ENCODE measurements at regions not wholly inside any gene's neighbourhood (a gene's known extent, or its start where the extent isn't known, plus 50 kb on each side); places are given as distances from the start of the nearest gene placed in this dataset.
"Not testable (repeated sequence)": the region's sequence is repeated elsewhere in the genome, so short reads cannot be mapped to it uniquely, and the experiment has no call there.

DNA sequence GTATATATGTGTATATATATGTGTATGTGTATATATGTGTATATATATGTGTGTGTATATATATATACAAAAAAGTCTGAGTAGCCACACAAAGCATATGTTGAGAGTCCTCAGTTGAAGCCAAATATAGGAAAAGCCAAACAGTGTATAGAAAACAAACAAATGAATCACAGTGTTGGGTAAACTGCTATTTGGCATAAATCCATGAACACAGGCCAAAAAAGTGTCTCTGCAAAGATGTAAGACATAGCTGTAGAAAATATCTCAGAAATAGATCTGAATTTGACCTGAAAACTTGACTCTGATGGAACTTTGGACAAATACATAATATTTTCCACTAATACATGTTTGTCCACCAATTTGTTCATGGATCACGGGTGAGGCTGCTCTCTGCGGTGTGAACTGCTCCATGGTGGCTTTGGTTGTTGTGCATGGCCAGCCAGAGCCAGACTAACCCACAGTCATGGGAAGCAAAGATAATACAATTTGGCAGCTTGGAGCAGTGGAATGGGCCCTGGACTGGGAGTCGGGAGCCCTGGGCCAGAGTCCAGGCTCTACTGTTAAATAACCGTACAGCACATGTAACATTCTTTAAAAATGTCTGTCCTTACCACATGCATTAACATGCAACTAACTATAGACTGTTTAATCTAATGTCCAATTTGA, 76.9 kb upstream of the EED start:
- H3K4me3 ChIP-seq (ENCODE audit: low read depth, low read length): no peak overlapping the region
- TF ChIP-seq MYC (IDR thresholded peaks at IDR 0.05; ENCODE audit: low read depth, low read length): no peak
- TF ChIP-seq POLR2A (IDR thresholded peaks at IDR 0.05; ENCODE audit: extremely low read depth, insufficient read length): no peak
- TF ChIP-seq, protein P1, sequence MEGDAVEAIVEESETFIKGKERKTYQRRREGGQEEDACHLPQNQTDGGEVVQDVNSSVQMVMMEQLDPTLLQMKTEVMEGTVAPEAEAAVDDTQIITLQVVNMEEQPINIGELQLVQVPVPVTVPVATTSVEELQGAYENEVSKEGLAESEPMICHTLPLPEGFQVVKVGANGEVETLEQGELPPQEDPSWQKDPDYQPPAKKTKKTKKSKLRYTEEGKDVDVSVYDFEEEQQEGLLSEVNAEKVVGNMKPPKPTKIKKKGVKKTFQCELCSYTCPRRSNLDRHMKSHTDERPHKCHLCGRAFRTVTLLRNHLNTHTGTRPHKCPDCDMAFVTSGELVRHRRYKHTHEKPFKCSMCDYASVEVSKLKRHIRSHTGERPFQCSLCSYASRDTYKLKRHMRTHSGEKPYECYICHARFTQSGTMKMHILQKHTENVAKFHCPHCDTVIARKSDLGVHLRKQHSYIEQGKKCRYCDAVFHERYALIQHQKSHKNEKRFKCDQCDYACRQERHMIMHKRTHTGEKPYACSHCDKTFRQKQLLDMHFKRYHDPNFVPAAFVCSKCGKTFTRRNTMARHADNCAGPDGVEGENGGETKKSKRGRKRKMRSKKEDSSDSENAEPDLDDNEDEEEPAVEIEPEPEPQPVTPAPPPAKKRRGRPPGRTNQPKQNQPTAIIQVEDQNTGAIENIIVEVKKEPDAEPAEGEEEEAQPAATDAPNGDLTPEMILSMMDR (IDR thresholded peaks at IDR 0.05; ENCODE audit: low read depth, low read length): no peak
- TF ChIP-seq, protein P2, sequence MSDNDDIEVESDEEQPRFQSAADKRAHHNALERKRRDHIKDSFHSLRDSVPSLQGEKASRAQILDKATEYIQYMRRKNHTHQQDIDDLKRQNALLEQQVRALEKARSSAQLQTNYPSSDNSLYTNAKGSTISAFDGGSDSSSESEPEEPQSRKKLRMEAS (IDR thresholded peaks at IDR 0.05; ENCODE audit: low read depth, low read length): no peak
- no peak for DNase-seq (ENCODE audit: low read depth)

DNA sequence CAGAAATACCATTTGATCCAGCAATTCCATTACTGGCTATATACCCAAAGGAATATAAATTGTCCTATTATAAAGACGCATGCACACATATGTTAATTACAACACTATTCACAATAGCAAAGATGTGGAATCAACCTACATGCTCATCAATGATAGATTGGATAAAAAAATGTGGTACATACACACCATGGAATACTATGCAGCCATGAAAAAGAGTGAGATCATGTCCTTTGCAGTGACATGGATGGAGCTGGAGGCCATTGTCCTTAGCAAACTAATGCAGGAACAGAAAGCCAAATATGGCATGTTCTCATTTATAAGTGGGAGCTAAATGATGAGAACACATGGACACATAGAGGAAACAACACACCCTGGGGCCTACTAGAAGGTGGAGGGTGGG, 78.3 kb upstream of the EED start:
- DNase-seq (ENCODE audit: low read depth); H3K4me3 ChIP-seq (ENCODE audit: low read depth, low read length): not testable (repeated sequence)

DNA sequence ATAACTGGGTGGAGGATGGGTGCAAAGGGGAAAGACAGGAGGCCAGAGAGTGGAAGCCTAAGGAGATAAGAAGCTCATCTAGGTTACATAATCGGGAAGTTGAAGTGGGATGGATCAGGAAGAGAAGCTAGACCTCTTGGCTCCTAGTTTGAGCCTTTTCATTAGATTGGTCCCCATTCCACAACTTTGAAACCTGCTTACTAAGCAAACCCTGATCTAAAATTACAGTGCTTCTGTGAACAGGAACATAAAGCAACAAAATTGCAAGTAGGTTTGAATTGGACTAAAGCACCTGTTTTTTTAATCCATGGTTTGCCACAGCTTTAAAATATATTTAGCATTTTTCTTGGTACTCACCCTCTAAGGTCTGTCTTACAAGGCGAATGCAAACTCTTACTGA, 80.4 kb upstream of the EED start:
- TF ChIP-seq, protein P1 (IDR thresholded peaks at IDR 0.05; ENCODE audit: low read depth, low read length): no peak
- no peak for TF ChIP-seq POLR2A (IDR thresholded peaks at IDR 0.05; ENCODE audit: extremely low read depth, insufficient read length)
- no peak overlapping the region for H3K4me3 ChIP-seq (ENCODE audit: low read depth, low read length)
- no peak for DNase-seq (ENCODE audit: low read depth)

DNA sequence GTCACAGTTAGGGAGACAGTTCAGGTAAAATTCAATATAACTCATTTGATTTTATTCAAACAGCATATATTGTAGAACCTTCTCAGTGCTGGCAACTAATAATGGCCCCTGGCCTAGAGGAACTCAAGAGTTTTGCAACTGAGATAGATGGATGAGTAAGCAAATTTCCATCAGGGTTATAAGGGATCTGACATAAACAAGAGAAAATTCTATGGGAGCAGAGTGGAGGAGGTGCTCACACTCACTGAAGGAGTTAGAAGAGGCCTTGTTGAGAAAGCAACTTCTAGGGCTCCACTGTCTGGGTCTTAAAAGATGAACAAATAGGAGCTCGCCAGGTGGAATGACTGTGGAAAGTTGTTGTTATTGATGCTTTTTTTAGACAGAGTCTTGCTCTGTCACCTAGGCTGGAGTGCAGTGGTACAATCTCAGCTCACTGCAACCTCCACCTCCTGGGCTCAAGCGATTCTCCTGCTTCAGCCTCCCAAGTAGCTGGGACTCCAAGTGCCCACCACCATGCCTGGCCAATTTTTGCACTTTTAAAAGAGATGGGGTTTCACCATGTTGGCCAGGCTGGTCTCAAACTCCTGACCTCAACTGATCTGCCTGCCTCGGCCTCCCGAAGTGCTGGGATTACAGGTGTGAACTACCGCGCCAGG, 81.2 kb upstream of the EED start:
- not testable (repeated sequence) for H3K4me3 ChIP-seq (ENCODE audit: low read depth, low read length)
- peak; percentile 82 for DNase-seq (ENCODE audit: low read depth)

DNA sequence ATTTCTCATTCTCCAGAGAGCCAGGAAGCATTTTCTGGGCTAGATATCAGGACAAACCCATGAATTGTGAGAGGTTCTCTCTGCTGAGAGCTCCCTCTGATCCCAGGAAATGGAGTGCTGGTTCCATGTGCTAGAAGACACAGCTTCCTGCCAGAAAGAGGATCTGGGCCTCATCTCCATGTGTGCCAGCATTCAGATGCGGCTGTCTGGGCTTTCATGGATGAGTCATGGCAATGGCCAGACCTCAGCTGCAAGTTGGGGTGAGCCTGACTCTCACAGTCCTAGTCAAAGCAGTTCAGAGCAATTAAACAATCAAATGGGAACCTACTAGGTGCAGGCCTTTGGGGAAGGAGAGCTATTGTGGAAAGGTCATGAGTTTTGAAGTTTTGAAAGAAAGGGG, 82.3 kb upstream of the EED start:
- no peak overlapping the region for H3K4me3 ChIP-seq (ENCODE audit: low read depth, low read length)
- TF ChIP-seq MYC (IDR thresholded peaks at IDR 0.05; ENCODE audit: low read depth, low read length): 0 out of 2 replicates have a peak, but pooled peaks have one; percentile 50
- TF ChIP-seq POLR2A (IDR thresholded peaks at IDR 0.05; ENCODE audit: extremely low read depth, insufficient read length): no peak
- TF ChIP-seq, protein P1 (IDR thresholded peaks at IDR 0.05; ENCODE audit: low read depth, low read length): no peak
- TF ChIP-seq, protein P2 (IDR thresholded peaks at IDR 0.05; ENCODE audit: low read depth, low read length): peak; percentile 65
- peak; percentile 89 for DNase-seq (ENCODE audit: low read depth)

DNA sequence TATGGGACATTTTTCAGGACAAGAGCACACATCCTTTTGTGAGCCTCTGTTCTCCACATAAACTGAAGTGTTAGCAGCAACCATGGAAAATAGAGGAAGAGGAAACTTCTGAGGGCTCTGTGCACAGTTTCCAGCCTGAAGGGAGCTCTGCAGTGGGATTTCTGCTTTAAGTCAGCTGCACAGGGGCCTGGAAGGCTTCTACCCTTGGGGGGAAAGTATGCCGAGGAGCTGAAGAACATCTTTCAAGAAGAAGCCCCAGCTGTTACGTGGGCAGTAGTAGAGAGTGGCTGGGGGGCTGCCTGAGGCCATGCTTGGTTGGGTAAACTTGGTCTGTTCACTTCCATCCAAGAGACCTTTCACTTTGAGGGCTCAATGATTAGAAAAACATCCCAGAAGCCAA, 82.7 kb upstream of the EED start:
- TF ChIP-seq POLR2A (IDR thresholded peaks at IDR 0.05; ENCODE audit: extremely low read depth, insufficient read length) (no peak), MYC (IDR thresholded peaks at IDR 0.05; ENCODE audit: low read depth, low read length) (no peak)
- TF ChIP-seq, protein P1 (IDR thresholded peaks at IDR 0.05; ENCODE audit: low read depth, low read length): no peak
- TF ChIP-seq, protein P2 (IDR thresholded peaks at IDR 0.05; ENCODE audit: low read depth, low read length): no peak
- peak; percentile 52 for DNase-seq (ENCODE audit: low read depth)
- no peak overlapping the region for H3K4me3 ChIP-seq (ENCODE audit: low read depth, low read length)

DNA sequence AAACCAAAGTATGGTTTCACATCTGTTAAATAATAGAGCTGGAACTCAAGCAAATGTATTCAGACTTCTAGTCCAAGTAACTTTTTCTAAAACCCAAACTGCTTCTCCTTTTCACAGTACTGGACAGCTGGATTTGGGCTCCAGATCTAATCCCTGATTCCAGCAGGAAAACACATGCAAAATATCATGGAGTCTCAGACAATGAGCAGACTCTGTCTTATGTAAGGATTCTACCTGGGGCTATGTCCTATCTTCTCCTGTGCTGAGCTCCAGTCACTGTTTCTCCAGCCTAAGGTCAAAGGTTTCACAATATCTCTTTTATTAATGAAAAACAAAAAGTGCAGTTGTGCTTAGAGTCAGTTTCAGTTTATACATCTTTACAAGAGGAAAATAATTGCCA, 83.2 kb upstream of the EED start:
- no peak overlapping the region for H3K4me3 ChIP-seq (ENCODE audit: low read depth, low read length)
- no peak for TF ChIP-seq POLR2A (IDR thresholded peaks at IDR 0.05; ENCODE audit: extremely low read depth, insufficient read length)
- TF ChIP-seq, protein P1 (IDR thresholded peaks at IDR 0.05; ENCODE audit: low read depth, low read length): no peak
- TF ChIP-seq MYC (IDR thresholded peaks at IDR 0.05; ENCODE audit: low read depth, low read length): no peak
- TF ChIP-seq, protein P2 (IDR thresholded peaks at IDR 0.05; ENCODE audit: low read depth, low read length): no peak
- no peak for DNase-seq (ENCODE audit: low read depth)

Data from NB4 (cell line).